AG04450 (cell line): ENCODE measurements at regions not wholly inside any gene's neighbourhood (a gene's known extent, or its start where the extent isn't known, plus 50 kb on each side); places are given as distances from the start of the nearest gene placed in this dataset.

ENCODE experiments used
- CTCF ChIA-PET: fragments of 300-600, 350-600 bp; formaldehyde crosslinking; extraction: SDS; loops from one replicate; lab custom pipeline; 2022; ENCODE audit warnings: antibody characterized with exemption, inconsistent platforms; lab: Charles Lee
- POLR2A ChIA-PET: fragments of 350-600 bp; formaldehyde crosslinking; extraction: SDS; loops from one replicate; lab custom pipeline; 2021; ENCODE audit warnings: antibody characterized with exemption, inconsistent platforms; lab: Yijun Ruan, JAX
- DNase-seq: peaks from one replicate; pipeline ENCODE4 v3.0.0-alpha.2; 2011; ENCODE audit warnings: low read depth, low spot score
- H3K27ac ChIP-seq: one replicate; pipeline ENCODE4 v1.5.1; 2012; ENCODE audit warnings: low read depth, low read length, control low read depth
- H3K27me3 ChIP-seq: one replicate; pipeline ENCODE4 v1.6.0; 2012; ENCODE audit warnings: low read length; ENCODE audit not compliant: control insufficient read depth, insufficient read depth
- H3K4me3 ChIP-seq: 2 replicates; pipeline ENCODE4 v1.5.1; 2011; ENCODE audit warnings: mild to moderate bottlenecking, low read depth, low read length, control low read depth
- H3K9me3 ChIP-seq: 2 replicates; pipeline ENCODE4 v1.5.1; 2012; ENCODE audit warnings: low read length; ENCODE audit not compliant: control insufficient read depth, insufficient read depth
- CTCF ChIP-seq: IDR thresholded peaks from 2 replicates; pipeline ENCODE4 v1.5.1; 2011; ENCODE audit warnings: low read depth, low read length, control low read depth, inconsistent platforms

- Histone ChIP-seq H3K9me3 (no peaks in the 10 kb centered on the region), H3K27me3 (no peaks in the 10 kb centered on the region), H3K4me3 (no peak overlapping the region), H3K27ac (no peak overlapping the region)
- POLR2A ChIA-PET: no interaction called here
- DNase-seq: no peak
- TF ChIP-seq CTCF: no peak
- CTCF ChIA-PET: no interaction called here
These were observed 790.8 kb upstream of the TBX3 start for GRCh38 chr12:115474539-115475353.

GRCh38 chr12:115473257-115473956 is 789.4 kb upstream of the TBX3 start:
- Histone ChIP-seq H3K4me3 (no peak overlapping the region), H3K27me3 (no peaks in the 10 kb centered on the region), H3K9me3 (no peaks in the 10 kb centered on the region), H3K27ac (no peak overlapping the region)
- CTCF ChIA-PET: interaction anchor here (0.6 kb wide), 1 partner anchor 742 kb away, joined by 3 read pairs; no protein-coding TSS in a partner anchor
- no peak for DNase-seq
- POLR2A ChIA-PET: no interaction called here
- TF ChIP-seq CTCF: no peak

- no peaks in the 10 kb centered on the region for H3K27me3 ChIP-seq
- DNase-seq: no peak
- H3K9me3 ChIP-seq: no peaks in the 10 kb centered on the region
- H3K27ac ChIP-seq: no peak overlapping the region
- ChIA-PET POLR2A (no interaction called here), CTCF (no interaction called here)
- TF ChIP-seq CTCF: no peak
- H3K4me3 ChIP-seq: no peak overlapping the region
These were observed 788.9 kb upstream of the TBX3 start for GRCh38 chr12:115472852-115473251.

- Histone ChIP-seq H3K27ac (no peak overlapping the region), H3K9me3 (no peaks in the 10 kb centered on the region), H3K4me3 (no peak overlapping the region), H3K27me3 (no peaks in the 10 kb centered on the region)
- no peak for TF ChIP-seq CTCF
- CTCF ChIA-PET: no interaction called here
- POLR2A ChIA-PET: no interaction called here
- DNase-seq: no peak
These were observed 787.0 kb upstream of the TBX3 start for GRCh38 chr12:115470977-115471376.

GRCh38 chr12:115470526-115470925 is 786.6 kb upstream of the TBX3 start:
- Histone ChIP-seq H3K27ac (no peak overlapping the region), H3K9me3 (no peaks in the 10 kb centered on the region), H3K4me3 (no peak overlapping the region), H3K27me3 (no peaks in the 10 kb centered on the region)
- no peak for DNase-seq
- TF ChIP-seq CTCF: no peak
- CTCF ChIA-PET: no interaction called here
- POLR2A ChIA-PET: no interaction called here
